H9 (cell line): ENCODE measurements at regions not wholly inside any gene's neighbourhood (a gene's known extent, or its start where the extent isn't known, plus 50 kb on each side); places are given as distances from the start of the nearest gene placed in this dataset.

ENCODE experiments used
- DNase-seq: peaks from one replicate; pipeline ENCODE4 v3.0.0-alpha.2; 2017
- H2AFZ ChIP-seq: one replicate; pipeline ENCODE4 v1.6.1; 2013; ENCODE audit warnings: mild to moderate bottlenecking, low read length, control low read depth, moderate library complexity
- H2AK5ac ChIP-seq: 2 replicates; pipeline ENCODE4 v1.6.1; 2013; ENCODE audit warnings: low read length, control low read depth, mixed read lengths; ENCODE audit not compliant: insufficient read length
- H2BK120ac ChIP-seq: one replicate; pipeline ENCODE4 v1.6.1; 2013; ENCODE audit warnings: low read depth, mild to moderate bottlenecking, low read length, control low read depth, inconsistent platforms; ENCODE audit not compliant: poor library complexity, severe bottlenecking
- H2BK12ac ChIP-seq: 2 replicates; pipeline ENCODE4 v1.6.1; 2013; ENCODE audit warnings: low read length, control low read depth, mixed read lengths, low read depth; ENCODE audit not compliant: insufficient read length
- H2BK15ac ChIP-seq: 2 replicates; pipeline ENCODE4 v1.6.1; 2013; ENCODE audit warnings: low read depth, low read length, control low read depth
- H2BK20ac ChIP-seq: one replicate; pipeline ENCODE4 v1.6.1; 2013; ENCODE audit warnings: low read depth, mild to moderate bottlenecking, low read length, control low read depth, inconsistent platforms; ENCODE audit not compliant: poor library complexity, severe bottlenecking
- H2BK5ac ChIP-seq: 2 replicates; pipeline ENCODE4 v1.6.1; 2013; ENCODE audit warnings: low read length, control low read depth, mixed read lengths; ENCODE audit not compliant: insufficient read length
- H3K14ac ChIP-seq: 2 replicates; pipeline ENCODE4 v1.6.1; 2013; ENCODE audit warnings: low read length, control low read depth; ENCODE audit not compliant: insufficient read depth
- H3K18ac ChIP-seq: 2 replicates; pipeline ENCODE4 v1.6.1; 2013; ENCODE audit warnings: low read depth, mild to moderate bottlenecking, mixed read lengths, low read length, control low read depth; ENCODE audit not compliant: insufficient read length
- H3K23ac ChIP-seq: 2 replicates; pipeline ENCODE4 v1.6.1; 2013; ENCODE audit warnings: low read length, control low read depth, mixed read lengths, low read depth; ENCODE audit not compliant: insufficient read length
- H3K23me2 ChIP-seq: 2 replicates; pipeline ENCODE4 v1.6.1; 2013; ENCODE audit warnings: low read depth, mild to moderate bottlenecking, mixed read lengths, low read length, control low read depth; ENCODE audit not compliant: insufficient read length, poor library complexity, severe bottlenecking
- H3K27ac ChIP-seq: 2 replicates; pipeline ENCODE4 v1.5.1; 2013; ENCODE audit warnings: low read length, control low read depth, mixed read lengths, low read depth; ENCODE audit not compliant: insufficient read length
- H3K27me3 ChIP-seq: 2 replicates; pipeline ENCODE4 v1.6.1; 2013; ENCODE audit warnings: low read length, control low read depth, inconsistent platforms; ENCODE audit not compliant: insufficient read depth
- H3K4ac ChIP-seq: 2 replicates; pipeline ENCODE4 v1.6.1; 2013; ENCODE audit warnings: low read depth, mild to moderate bottlenecking, control low read depth, inconsistent platforms, low read length, moderate library complexity
- H3K4me1 ChIP-seq: 2 replicates; pipeline ENCODE4 v1.6.1; 2013; ENCODE audit warnings: low read length, control low read depth, inconsistent platforms; ENCODE audit not compliant: insufficient read depth
- H3K4me2 ChIP-seq: 2 replicates; pipeline ENCODE4 v1.6.1; 2013; ENCODE audit warnings: low read length, control low read depth, mixed read lengths; ENCODE audit not compliant: insufficient read length, insufficient read depth
- H3K56ac ChIP-seq: 2 replicates; pipeline ENCODE4 v1.6.1; 2013; ENCODE audit warnings: low read depth, mild to moderate bottlenecking, mixed read lengths, low read length, control low read depth; ENCODE audit not compliant: insufficient read length
- H3K79me1 ChIP-seq: 2 replicates; pipeline ENCODE4 v1.6.1; 2013; ENCODE audit warnings: low read depth, mild to moderate bottlenecking, moderate library complexity, low read length, control low read depth, inconsistent platforms; ENCODE audit not compliant: insufficient read depth, poor library complexity, severe bottlenecking
- H3K79me2 ChIP-seq: 2 replicates; pipeline ENCODE4 v1.6.1; 2013; ENCODE audit warnings: low read length, control low read depth, inconsistent platforms; ENCODE audit not compliant: insufficient read depth
- H3K9ac ChIP-seq: 2 replicates; pipeline ENCODE4 v1.6.1; 2013; ENCODE audit warnings: low read length, control low read depth, mixed read lengths; ENCODE audit not compliant: insufficient read length; ENCODE audit errors: extremely low read depth
- H3K9me3 ChIP-seq: one replicate; pipeline ENCODE4 v1.6.1; 2013; ENCODE audit warnings: low read depth, low read length, inconsistent platforms; ENCODE audit not compliant: control insufficient read depth
- H3T11ph ChIP-seq: one replicate; pipeline ENCODE4 v1.6.1; 2013; ENCODE audit warnings: mild to moderate bottlenecking, low read length, control low read depth, inconsistent platforms
- H4K20me1 ChIP-seq: one replicate; pipeline ENCODE4 v1.6.1; 2013; ENCODE audit not compliant: control insufficient read depth, insufficient read length, insufficient read depth
- H4K5ac ChIP-seq: 2 replicates; pipeline ENCODE4 v1.6.1; 2013; ENCODE audit warnings: low read depth, mild to moderate bottlenecking, mixed read lengths, low read length, control low read depth; ENCODE audit not compliant: insufficient read length
- H4K8ac ChIP-seq: replicated peaks from 2 replicates; pipeline ENCODE4 v1.6.1; 2013; ENCODE audit warnings: low read length, control low read depth, mixed read lengths, low read depth; ENCODE audit not compliant: insufficient read length
- H4K91ac ChIP-seq: 2 replicates; pipeline ENCODE4 v1.6.1; 2013; ENCODE audit warnings: low read depth, mild to moderate bottlenecking, moderate library complexity, mixed read lengths, low read length, control low read depth; ENCODE audit not compliant: insufficient read length
- H3K27ac Mint-ChIP-seq, 3 experiments: 2 replicates in 2 of 3; 3 replicates in 1 of 3; pipeline ENCODE4 v1.8.0; 2020 to 2021; ENCODE audit warnings: mixed read lengths in 3 of 3, mild to moderate bottlenecking in 1 of 3, moderate library complexity in 1 of 3
- H3K27me3 Mint-ChIP-seq: 2 replicates; pipeline ENCODE4 v1.8.0; 2021; ENCODE audit warnings: low read depth, mild to moderate bottlenecking, moderate library complexity, mixed read lengths
- H3K36me3 Mint-ChIP-seq, 3 experiments: 2 replicates in 2 of 3; 3 replicates in 1 of 3; pipeline ENCODE4 v1.8.0; 2020 to 2021; ENCODE audit warnings: low read depth in 3 of 3, mixed read lengths in 3 of 3; ENCODE audit not compliant: insufficient read depth in 1 of 3
- H3K4me1 Mint-ChIP-seq, 2 experiments: 2 replicates each; pipeline ENCODE4 v1.8.0; 2020; ENCODE audit warnings: mixed read lengths in 2 of 2
- H3K4me3 Mint-ChIP-seq, 2 experiments: 2 replicates in 1 of 2; 3 replicates in 1 of 2; pipeline ENCODE4 v1.8.0; 2020 to 2021; ENCODE audit warnings: mild to moderate bottlenecking in 2 of 2, mixed read lengths in 2 of 2, moderate library complexity in 1 of 2
- H3K9me3 Mint-ChIP-seq, 2 experiments: 2 replicates in 1 of 2; 3 replicates in 1 of 2; pipeline ENCODE4 v1.8.0; 2020; ENCODE audit warnings: mild to moderate bottlenecking in 2 of 2, mixed read lengths in 2 of 2, moderate library complexity in 1 of 2
- CTCF ChIP-seq: fragments of 200-600 bp; sonication (generic); conservative IDR thresholded peaks from 3 replicates; pipeline ENCODE4 v1.8.0; 2021; ENCODE audit warnings: antibody characterized with exemption, mild to moderate bottlenecking
- WGBS: extraction: QIAGEN DNeasy Blood & Tissue Kit; methylation state at CpG from one replicate; pipeline ENCODE4 v1.1.7; 2013; ENCODE audit warnings: missing lambda C conversion rate, low lambda C conversion rate, mixed read lengths; ENCODE audit not compliant: insufficient read length; ENCODE audit errors: extremely low coverage; 5-methylcytosine and 5-hydroxymethylcytosine counted together

DNA sequence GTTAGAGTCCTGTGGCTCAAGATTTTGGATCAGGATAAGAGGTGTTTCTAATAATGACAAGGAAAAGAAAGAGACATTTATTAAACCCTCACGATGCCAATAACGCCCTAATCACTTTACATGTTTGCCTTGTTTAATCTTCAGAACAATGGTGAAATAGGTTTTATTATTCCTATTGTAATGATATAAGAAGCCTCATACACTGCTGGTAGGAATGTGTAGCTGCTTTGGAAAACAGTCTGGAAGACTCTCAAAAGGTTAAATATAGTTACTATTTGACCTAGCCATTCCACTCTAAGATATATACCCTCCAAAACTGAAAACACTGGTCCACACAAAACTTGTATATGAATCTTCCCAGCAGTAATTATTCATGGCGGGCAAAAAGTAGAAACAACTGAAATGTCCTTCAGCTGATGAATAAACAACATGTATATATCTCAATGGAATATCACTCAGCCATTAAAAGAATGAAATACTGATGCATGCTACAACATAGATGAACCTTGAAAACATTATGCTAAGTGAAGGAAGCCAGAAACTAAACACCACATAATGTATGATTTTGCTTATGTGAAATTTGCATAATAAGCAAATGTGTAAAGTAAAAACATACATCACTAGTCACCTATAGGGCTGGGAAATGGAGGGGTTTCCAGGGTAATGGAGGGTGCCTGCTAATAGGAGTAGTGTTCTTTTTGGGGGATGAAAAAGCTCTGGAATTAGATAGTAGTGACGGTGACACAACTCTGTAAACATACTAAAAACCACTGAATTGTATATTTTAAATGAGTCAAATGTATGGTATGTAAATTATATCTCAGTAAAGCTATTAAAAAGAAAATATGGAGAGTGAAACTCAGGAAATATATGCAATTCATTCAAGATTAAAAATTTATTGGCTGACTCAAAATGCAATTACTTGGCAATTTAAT, 76.9 kb upstream of the ANK3 start:
- Histone ChIP-seq H3K79me1 (no peaks in the 10 kb centered on the region), H3K4me2 (no peak overlapping the region), H3K27me3 (no peaks in the 10 kb centered on the region), H4K5ac (no peak overlapping the region), H3K79me2 (no peaks in the 10 kb centered on the region), H3K23me2 (no peaks in the 10 kb centered on the region), H3K4me1 (no peaks in the 10 kb centered on the region), H4K8ac (no peak overlapping the region), H3K9ac (no peak overlapping the region), H3K14ac (no peak overlapping the region), H3K18ac (no peak overlapping the region), H2BK12ac (no peak overlapping the region), H4K91ac (no peak overlapping the region), H2BK20ac (no peak overlapping the region), H2BK15ac (no peak overlapping the region), H3K27ac (no peak overlapping the region), H3T11ph (no peak overlapping the region), H2AFZ (no peak overlapping the region), H3K56ac (no peak overlapping the region), H3K9me3 (no peaks in the 10 kb centered on the region), H3K4ac (no peak overlapping the region), H2AK5ac (no peak overlapping the region), H2BK120ac (no peak overlapping the region), H3K23ac (no peak overlapping the region), H4K20me1 (no peaks in the 10 kb centered on the region), H2BK5ac (no peak overlapping the region)
- no peaks in the 10 kb centered on the region for H3K27me3 Mint-ChIP-seq
- peaks cover 4 to 7% of the 10 kb centered on the region in 2 experiments for H3K4me1 Mint-ChIP-seq
- no peak for DNase-seq
- H3K9me3 Mint-ChIP-seq, result no peaks in the 10 kb centered on the region
- H3K27ac Mint-ChIP-seq, result no peak overlapping the region
- WGBS, result no CpG with 5 or more reads among the region's 4 CpGs
- H3K4me3 Mint-ChIP-seq, result no peak overlapping the region
- no peaks in the 10 kb centered on the region for H3K36me3 Mint-ChIP-seq
- TF ChIP-seq CTCF, result peak; percentile 33; the same call in 2 of the 3 replicates
